B cell (primary cell): ENCODE measurements at regions not wholly inside any gene's neighbourhood (a gene's known extent, or its start where the extent isn't known, plus 50 kb on each side); places are given as distances from the start of the nearest gene placed in this dataset.

ENCODE experiments used
- ATAC-seq: fragments of 200-7000 bp; cut with Tn5 transposase; one replicate; pipeline ENCODE4 v1.10.0; 2021; ENCODE audit warnings: low read depth, mild to moderate bottlenecking, moderate number of reproducible peaks, moderate library complexity
- CTCF ChIA-PET: fragments of 350-600 bp; sonication (Branson Sonifier 250); formaldehyde crosslinking; loops from one replicate; lab custom pipeline; 2021; ENCODE audit warnings: antibody characterized with exemption, inconsistent platforms; lab: Charles Lee
- POLR2A ChIA-PET: fragments of 350-600 bp; sonication (Branson Sonifier 250); formaldehyde crosslinking; loops from one replicate; lab custom pipeline; 2021; ENCODE audit warnings: antibody characterized with exemption; lab: Charles Lee
- DNase-seq: peaks from one replicate; pipeline ENCODE4 v3.0.0; 2013
- H2AFZ ChIP-seq: 2 replicates; pipeline ENCODE4 v1.6.1; 2012; ENCODE audit warnings: mild to moderate bottlenecking, low read depth, low read length; ENCODE audit not compliant: insufficient read depth, poor library complexity, severe bottlenecking
- H3K27ac ChIP-seq, 2 donors: 1 replicate in 1 of 2; 2 replicates in 1 of 2; pipeline ENCODE4 v1.5.1; 2012 to 2013; ENCODE audit warnings: low read length in 2 of 2, mild to moderate bottlenecking in 2 of 2, moderate library complexity in 1 of 2
- H3K27me3 ChIP-seq, 4 experiments: fragments of 200-600 bp in 1 of 4; sonication (generic) in 1 of 4; replicated peaks in 1 of 4; 1 replicate in 2 of 4; 2 replicates in 2 of 4; pipeline versions ENCODE4 v1.6.1 to v1.7.0; 2013 to 2016; ENCODE audit warnings: low read length in 3 of 4, mild to moderate bottlenecking in 2 of 4, mixed read lengths in 1 of 4, moderate library complexity in 1 of 4; ENCODE audit not compliant: insufficient read depth in 4 of 4, control insufficient read depth in 3 of 4; ENCODE audit errors: control extremely low read depth in 1 of 4
- H3K36me3 ChIP-seq, 2 experiments: replicated peaks in 1 of 2; 1 replicate in 1 of 2; 2 replicates in 1 of 2; pipeline versions ENCODE4 v1.6.1 to v1.7.1; 2013; ENCODE audit warnings: low read length in 1 of 2; ENCODE audit not compliant: insufficient read depth in 2 of 2, control insufficient read depth in 1 of 2; ENCODE audit errors: control extremely low read depth in 1 of 2, extremely low read depth in 1 of 2
- H3K4me1 ChIP-seq, 2 donors: fragments of 200-600 bp in 1 of 2; sonication (generic) in 1 of 2; 1 replicate in 1 of 2; 2 replicates in 1 of 2; pipeline versions ENCODE4 v1.5.1 to v1.6.1; 2013 to 2017; ENCODE audit warnings: low read length in 2 of 2; ENCODE audit not compliant: control insufficient read depth in 2 of 2, insufficient read depth in 2 of 2
- H3K4me2 ChIP-seq: replicated peaks from 2 replicates; pipeline ENCODE3; 2012; ENCODE audit warnings: mild to moderate bottlenecking, low read depth, low read length; ENCODE audit not compliant: poor library complexity, severe bottlenecking
- H3K4me3 ChIP-seq, 5 experiments: fragments of 200-600 bp in 1 of 5; sonication (generic) in 1 of 5; 1 replicate in 3 of 5; 2 replicates in 2 of 5; pipeline versions ENCODE4 v1.5.1 to v1.7.0; 2011 to 2016; ENCODE audit warnings: low read length in 4 of 5, mild to moderate bottlenecking in 4 of 5, low read depth in 2 of 5, control low read depth in 1 of 5, moderate library complexity in 1 of 5; ENCODE audit not compliant: insufficient read depth in 1 of 5; ENCODE audit errors: control extremely low read depth in 1 of 5, extremely low read depth in 1 of 5
- H3K79me2 ChIP-seq: fragments of 200-600 bp; sonication (generic); one replicate; pipeline ENCODE4 v1.6.0; 2016; ENCODE audit warnings: low read length; ENCODE audit not compliant: control insufficient read depth, insufficient read depth
- H3K9ac ChIP-seq: fragments of 200-600 bp; sonication (generic); 2 replicates; pipeline ENCODE4 v1.6.1; 2017; ENCODE audit warnings: mild to moderate bottlenecking, low read length, moderate library complexity
- H3K9me3 ChIP-seq, 3 donors: one replicate each; pipeline versions ENCODE4 v1.6.1 to v1.7.1; 2013; ENCODE audit warnings: low read length in 2 of 3; ENCODE audit not compliant: control insufficient read depth in 2 of 3, insufficient read depth in 1 of 3; ENCODE audit errors: control extremely low read depth in 1 of 3
- H4K20me1 ChIP-seq: 2 replicates; pipeline ENCODE4 v1.6.0; 2012; ENCODE audit warnings: mild to moderate bottlenecking, low read length; ENCODE audit not compliant: insufficient read depth, control insufficient read depth, poor library complexity, severe bottlenecking
- H3K27ac Mint-ChIP-seq: one replicate; pipeline ENCODE4 v1.8.0; 2021; ENCODE audit warnings: mixed read lengths
- H3K27me3 Mint-ChIP-seq: one replicate; pipeline ENCODE4 v1.8.0; 2021; ENCODE audit warnings: mixed read lengths
- H3K4me1 Mint-ChIP-seq: one replicate; pipeline ENCODE4 v1.8.0; 2021; ENCODE audit warnings: mixed read lengths
- H3K4me3 Mint-ChIP-seq: one replicate; pipeline ENCODE4 v1.8.0; 2021; ENCODE audit warnings: mixed read lengths
- H3K9me3 Mint-ChIP-seq: one replicate; pipeline ENCODE4 v1.8.0; 2022; ENCODE audit warnings: mixed read lengths; ENCODE audit not compliant: insufficient read depth
- EZH2 ChIP-seq: IDR thresholded peaks from 2 replicates; pipeline ENCODE4 v1.6.1; 2012; ENCODE audit warnings: borderline replicate concordance, low read depth, mild to moderate bottlenecking, moderate library complexity, low read length; ENCODE audit not compliant: insufficient read depth, poor library complexity, severe bottlenecking
- WGBS: methylation state at CpG from one replicate; pipeline ENCODE4 v1.1.5; 2013; ENCODE audit warnings: missing lambda C conversion rate; ENCODE audit not compliant: insufficient coverage; 5-methylcytosine and 5-hydroxymethylcytosine counted together
- intact Hi-C: fragments of 100-400 bp; cut with micrococcal nuclease; formaldehyde crosslinking; loops from one replicate; pipeline ENCODE4 v1.10.0; 2022
- TF ChIP-seq, protein P1 (sequence below): fragments of 200-600 bp; IDR thresholded peaks from one replicate; pipeline ENCODE4 v1.8.0; 2022; ENCODE audit warnings: antibody characterized with exemption, mild to moderate bottlenecking

DNA sequence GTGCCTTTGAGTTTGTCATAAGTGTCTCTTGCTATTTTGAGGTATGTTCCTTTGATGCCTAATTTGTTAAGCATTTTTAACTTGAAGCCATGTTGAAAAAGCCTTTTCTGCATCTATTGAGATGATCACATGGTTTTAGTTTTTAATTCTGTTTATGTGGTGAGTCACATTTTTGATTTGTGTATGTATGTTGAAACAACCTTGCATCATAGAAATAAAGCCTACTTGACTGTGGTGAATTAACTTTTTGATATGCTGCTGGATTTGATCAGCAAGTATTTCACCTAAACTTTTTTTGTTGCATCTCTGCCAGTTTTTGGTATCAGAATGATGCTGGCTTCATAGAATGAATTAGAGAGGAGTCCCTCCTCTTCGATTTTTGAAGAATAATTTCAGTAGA lies 469.7 kb downstream of the CDH2 start:
- H3K79me2 ChIP-seq = no peaks in the 10 kb centered on the region
- no peaks in the 10 kb centered on the region for H3K27me3 ChIP-seq
- no peak overlapping the region for H3K27ac ChIP-seq
- H4K20me1 ChIP-seq = no peaks in the 10 kb centered on the region
- H3K27me3 Mint-ChIP-seq = no peaks in the 10 kb centered on the region
- no peak overlapping the region for H3K4me3 ChIP-seq
- no peak overlapping the region for H2AFZ ChIP-seq
- WGBS = no CpG with 5 or more reads among the region's 1 CpG
- H3K4me3 Mint-ChIP-seq = no peak overlapping the region
- H3K27ac Mint-ChIP-seq = no peak overlapping the region
- H3K9me3 Mint-ChIP-seq = peaks cover 8% of the 10 kb centered on the region
- POLR2A ChIA-PET = no interaction called here
- no peak overlapping the region for H3K9ac ChIP-seq
- CTCF ChIA-PET = no interaction called here
- H3K4me1 Mint-ChIP-seq = no peaks in the 10 kb centered on the region
- no peaks in the 10 kb centered on the region for H3K9me3 ChIP-seq
- no peaks in the 10 kb centered on the region for H3K4me1 ChIP-seq
- H3K36me3 ChIP-seq = no peaks in the 10 kb centered on the region
- ATAC-seq (no peak), DNase-seq (no peak)
- TF ChIP-seq, protein P1, sequence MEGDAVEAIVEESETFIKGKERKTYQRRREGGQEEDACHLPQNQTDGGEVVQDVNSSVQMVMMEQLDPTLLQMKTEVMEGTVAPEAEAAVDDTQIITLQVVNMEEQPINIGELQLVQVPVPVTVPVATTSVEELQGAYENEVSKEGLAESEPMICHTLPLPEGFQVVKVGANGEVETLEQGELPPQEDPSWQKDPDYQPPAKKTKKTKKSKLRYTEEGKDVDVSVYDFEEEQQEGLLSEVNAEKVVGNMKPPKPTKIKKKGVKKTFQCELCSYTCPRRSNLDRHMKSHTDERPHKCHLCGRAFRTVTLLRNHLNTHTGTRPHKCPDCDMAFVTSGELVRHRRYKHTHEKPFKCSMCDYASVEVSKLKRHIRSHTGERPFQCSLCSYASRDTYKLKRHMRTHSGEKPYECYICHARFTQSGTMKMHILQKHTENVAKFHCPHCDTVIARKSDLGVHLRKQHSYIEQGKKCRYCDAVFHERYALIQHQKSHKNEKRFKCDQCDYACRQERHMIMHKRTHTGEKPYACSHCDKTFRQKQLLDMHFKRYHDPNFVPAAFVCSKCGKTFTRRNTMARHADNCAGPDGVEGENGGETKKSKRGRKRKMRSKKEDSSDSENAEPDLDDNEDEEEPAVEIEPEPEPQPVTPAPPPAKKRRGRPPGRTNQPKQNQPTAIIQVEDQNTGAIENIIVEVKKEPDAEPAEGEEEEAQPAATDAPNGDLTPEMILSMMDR = no peak
- TF ChIP-seq EZH2 = no peak
- intact Hi-C loops = no loop called here
- H3K4me2 ChIP-seq = no peak overlapping the region

DNA sequence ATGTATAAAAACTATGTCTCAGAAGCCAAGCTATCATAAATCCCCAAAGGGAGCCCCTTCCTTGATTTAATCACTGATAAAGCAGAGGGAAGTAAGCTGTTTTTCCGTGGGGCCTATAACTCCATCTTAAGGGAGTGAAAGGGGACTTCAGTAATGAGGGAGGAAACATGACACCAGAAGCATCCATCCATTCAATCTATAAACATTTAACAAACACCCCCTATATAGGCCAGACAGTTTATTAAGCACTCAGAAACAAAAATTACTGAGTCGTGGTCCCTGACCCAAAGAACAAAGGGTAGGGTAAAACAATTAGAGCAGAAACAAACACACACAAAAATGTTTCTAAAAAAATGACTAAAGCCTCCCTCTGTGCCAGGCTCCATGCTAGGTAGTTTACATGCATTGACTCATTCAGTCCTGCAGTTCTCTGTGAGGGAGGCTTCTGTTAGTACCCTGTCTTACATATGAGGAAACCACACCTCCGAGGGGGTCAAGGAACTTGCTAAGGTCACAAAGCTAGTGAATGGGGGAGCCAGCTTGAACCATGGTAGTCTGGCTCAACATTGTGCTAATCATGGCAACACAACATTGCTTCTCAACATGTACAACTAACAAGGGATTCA lies 472.1 kb downstream of the CDH2 start:
- TF ChIP-seq, protein P1 = no peak
- TF ChIP-seq EZH2 = no peak
- Histone ChIP-seq H3K79me2 (no peaks in the 10 kb centered on the region), H3K36me3 (no peaks in the 10 kb centered on the region), H3K9me3 (no peaks in the 10 kb centered on the region), H3K27me3 (no peaks in the 10 kb centered on the region), H3K4me2 (no peak overlapping the region), H4K20me1 (no peaks in the 10 kb centered on the region), H3K4me3 (no peak overlapping the region), H2AFZ (no peak overlapping the region), H3K9ac (no peak overlapping the region), H3K27ac (no peak overlapping the region), H3K4me1 (no peaks in the 10 kb centered on the region)
- WGBS = no CpG with 5 or more reads among the region's 3 CpGs
- peaks cover 5% of the 10 kb centered on the region for H3K9me3 Mint-ChIP-seq
- no peak overlapping the region for H3K4me3 Mint-ChIP-seq
- ChIA-PET POLR2A (no interaction called here), CTCF (no interaction called here)
- no peak overlapping the region for H3K27ac Mint-ChIP-seq
- intact Hi-C loops = no loop called here
- H3K4me1 Mint-ChIP-seq = no peaks in the 10 kb centered on the region
- ATAC-seq = no peak
- no peaks in the 10 kb centered on the region for H3K27me3 Mint-ChIP-seq
- DNase-seq = no peak
